K562 (cell line): ENCODE measurements at regions not wholly inside any gene's neighbourhood (a gene's known extent, or its start where the extent isn't known, plus 50 kb on each side); places are given as distances from the start of the nearest gene placed in this dataset.

ENCODE experiments used
- BRCA1 ChIP-seq, 2 experiments: fragments of 450-650 bp in 1 of 2; sonication (generic) in 1 of 2; formaldehyde crosslinking in 1 of 2; IDR thresholded peaks; 2 replicates each; pipeline versions ENCODE4 v1.5.0 to v1.6.1; 2017 to 2020; ENCODE audit warnings: mild to moderate bottlenecking in 1 of 2, missing genetic modification reagents in 1 of 2
- CHD1 ChIP-seq: fragments of 200-600 bp; sonication (generic); IDR thresholded peaks from one replicate; pipeline ENCODE4 v1.6.1; 2012; ENCODE audit warnings: mild to moderate bottlenecking, moderate library complexity, low read length, inconsistent platforms
- CXXC5 ChIP-seq: fragments of 250-450 bp; sonication (Bioruptor Pico); IDR thresholded peaks from 2 replicates; pipeline ENCODE4 v1.8.0; 2022; ENCODE audit warnings: inconsistent platforms, mild to moderate bottlenecking, moderate library complexity
- EGR1 ChIP-seq: fragments of 450-650 bp; conservative IDR thresholded peaks from 2 replicates; pipeline ENCODE4 v1.6.1; 2017; ENCODE audit warnings: mild to moderate bottlenecking
- GABPA ChIP-seq: fragments of 200-800 bp; sonication (Bioruptor generic); conservative IDR thresholded peaks from 2 replicates; pipeline ENCODE4 v1.6.1; 2016; ENCODE audit warnings: low read depth, missing genetic modification characterization, missing compliant biosample characterization
- GATAD2A ChIP-seq: fragments of 450-650 bp; IDR thresholded peaks from 2 replicates; pipeline ENCODE4 v1.6.1; 2017
- HNRNPK ChIP-seq: fragments of 200-400 bp; formaldehyde crosslinking; IDR thresholded peaks from one replicate; pipeline ENCODE4 v1.6.1; 2018; ENCODE audit warnings: mild to moderate bottlenecking, low read depth, low read length; ENCODE audit not compliant: poor library complexity, severe bottlenecking
- JUND ChIP-seq, 2 experiments: IDR thresholded peaks; 2 replicates in 1 of 2; 3 replicates in 1 of 2; pipeline ENCODE4 v1.6.1; 2011; ENCODE audit warnings: borderline replicate concordance in 2 of 2, low read depth in 2 of 2, low read length in 2 of 2, improper control_type of control experiment in 1 of 2, missing biosample characterization in 1 of 2, missing genetic modification characterization in 1 of 2, missing genetic modification reagents in 1 of 2
- L3MBTL2 ChIP-seq: fragments of 450-650 bp; IDR thresholded peaks from 2 replicates; pipeline ENCODE4 v1.6.1; 2016; ENCODE audit warnings: mild to moderate bottlenecking, moderate library complexity
- LEF1 ChIP-seq: fragments of 450-650 bp; IDR thresholded peaks from 2 replicates; pipeline ENCODE4 v1.6.1; 2016; ENCODE audit warnings: mild to moderate bottlenecking
- MECOM ChIP-seq: fragments of 250-450 bp; sonication (Bioruptor Pico); IDR thresholded peaks from 2 replicates; pipeline ENCODE4 v1.8.0; 2022; ENCODE audit warnings: inconsistent platforms
- MIER1 ChIP-seq: fragments of 450-650 bp; IDR thresholded peaks from 2 replicates; pipeline ENCODE4 v1.6.1; 2016; ENCODE audit warnings: antibody characterized with exemption, mild to moderate bottlenecking, low read depth
- MTA1 ChIP-seq: fragments of 450-650 bp; IDR thresholded peaks from 2 replicates; pipeline ENCODE4 v1.6.1; 2017; ENCODE audit warnings: borderline replicate concordance
- NFIX ChIP-seq: fragments of 250-450 bp; sonication (Bioruptor Pico); IDR thresholded peaks from 2 replicates; pipeline ENCODE4 v1.4.0; 2020; ENCODE audit warnings: low read depth, mild to moderate bottlenecking, moderate library complexity
- REST ChIP-seq, 2 experiments: fragments of 450-650 bp; formaldehyde crosslinking in 1 of 2; IDR thresholded peaks; 2 replicates each; pipeline versions ENCODE4 v1.4.0 to v1.6.1; 2014 to 2020; ENCODE audit warnings: mild to moderate bottlenecking in 2 of 2, borderline replicate concordance in 1 of 2, low read depth in 1 of 2
- SOX6 ChIP-seq: fragments of 450-650 bp; IDR thresholded peaks from 2 replicates; pipeline ENCODE4 v1.6.1; 2014; ENCODE audit warnings: mild to moderate bottlenecking
- ZNF780A ChIP-seq: fragments of 250-450 bp; sonication (Bioruptor Pico); IDR thresholded peaks from 2 replicates; pipeline ENCODE4 v1.5.0; 2021; ENCODE audit warnings: mild to moderate bottlenecking
- ZNF79 ChIP-seq: fragments of 250-450 bp; sonication (Bioruptor Pico); IDR thresholded peaks from 2 replicates; pipeline ENCODE4 v1.4.0; 2020; ENCODE audit warnings: low read depth, mild to moderate bottlenecking, moderate library complexity

GRCh38 chr15:63436872-63437375, 55.3 kb upstream of the CA12 start (continued):
- peak; percentile 5; the same call in 1 of the 2 replicates for TF ChIP-seq REST (IDR thresholded peaks at IDR 0.05; ENCODE audit: borderline replicate concordance)
- no peak for TF ChIP-seq REST (CRISPR knock-in tag; IDR thresholded peaks at IDR 0.05; ENCODE audit: low read depth)
- TF ChIP-seq MECOM (CRISPR knock-in tag), result no peak
- no peak for TF ChIP-seq MIER1
- no peak for TF ChIP-seq MTA1
- no peak for TF ChIP-seq BRCA1 (IDR thresholded peaks at IDR 0.05)
- no peak for TF ChIP-seq BRCA1 (CRISPR knock-in tag; IDR thresholded peaks at IDR 0.05)
- peak; percentile 46; the same call in 1 of the 2 replicates for TF ChIP-seq JUND (IDR thresholded peaks at IDR 0.05; ENCODE audit: borderline replicate concordance, low read depth, low read length)
- TF ChIP-seq JUND (tag; IDR thresholded peaks at IDR 0.05; ENCODE audit: borderline replicate concordance, low read depth, low read length), result peak; percentile 69; the same call in 1 of the 3 replicates
- TF ChIP-seq ZNF780A, result no peak
- peak; percentile 66 for TF ChIP-seq GABPA (tag)
- TF ChIP-seq SOX6, result 0 out of 2 replicates have a peak, but pooled peaks have one; percentile 21
- peak; percentile 19; the same call in 1 of the 2 replicates for TF ChIP-seq L3MBTL2
- TF ChIP-seq NFIX (CRISPR knock-in tag), result peak; percentile 94
- TF ChIP-seq CHD1, result no peak
- peak; percentile 18; the same call in 1 of the 2 replicates for TF ChIP-seq LEF1
- no peak for TF ChIP-seq HNRNPK
- no peak for TF ChIP-seq ZNF79 (CRISPR knock-in tag)
- peak; percentile 34 for TF ChIP-seq CXXC5 (CRISPR knock-in tag)
- no peak for TF ChIP-seq EGR1
- TF ChIP-seq GATAD2A, result no peak
